GM06990 (cell line): ENCODE measurements at regions not wholly inside any gene's neighbourhood (a gene's known extent, or its start where the extent isn't known, plus 50 kb on each side); places are given as distances from the start of the nearest gene placed in this dataset.

ENCODE experiments used
- DNase-seq: peaks from one replicate; pipeline ENCODE4 v3.0.0-alpha.2; 2011; ENCODE audit not compliant: insufficient read length; ENCODE audit errors: extremely low read depth
- H3K27me3 ChIP-seq: replicated peaks from 2 replicates; pipeline ENCODE4 v1.6.0; 2011; ENCODE audit warnings: low read length; ENCODE audit not compliant: control insufficient read depth, insufficient read depth
- H3K36me3 ChIP-seq: 2 replicates; pipeline ENCODE4 v1.5.1; 2011; ENCODE audit warnings: low read length; ENCODE audit not compliant: control insufficient read depth, insufficient read depth
- H3K4me3 ChIP-seq: replicated peaks from 2 replicates; pipeline ENCODE4 v1.5.1; 2011; ENCODE audit warnings: low read depth, mild to moderate bottlenecking, control low read depth, low read length
- CTCF ChIP-seq: IDR thresholded peaks from 2 replicates; pipeline ENCODE4 v1.5.1; 2011; ENCODE audit warnings: low read length, control low read depth, mild to moderate bottlenecking, inconsistent platforms; ENCODE audit not compliant: insufficient read depth, poor library complexity, severe bottlenecking

GRCh38 chr9:89811886-89812450, 207.2 kb downstream of the GADD45G start:
- H3K4me3 ChIP-seq: no peak overlapping the region
- no peak for DNase-seq
- H3K36me3 ChIP-seq: no peaks in the 10 kb centered on the region
- H3K27me3 ChIP-seq: no peaks in the 10 kb centered on the region
- TF ChIP-seq CTCF: no peak

- no peak overlapping the region for H3K4me3 ChIP-seq
- DNase-seq: no peak
Measured at GRCh38 chr9:89812556-89813181, 207.9 kb downstream of the GADD45G start.

GRCh38 chr9:89813482-89813881, 208.7 kb downstream of the GADD45G start:
- no peak for TF ChIP-seq CTCF
- H3K4me3 ChIP-seq: no peak overlapping the region
- no peaks in the 10 kb centered on the region for H3K36me3 ChIP-seq
- DNase-seq: no peak
- H3K27me3 ChIP-seq: no peaks in the 10 kb centered on the region

More at GRCh38 chr9:89812556-89813181, 207.9 kb downstream of the GADD45G start:
- TF ChIP-seq CTCF: no peak
- no peaks in the 10 kb centered on the region for H3K36me3 ChIP-seq
- no peaks in the 10 kb centered on the region for H3K27me3 ChIP-seq

GRCh38 chr9:89814340-89815040, 209.7 kb downstream of the GADD45G start:
- no peak for TF ChIP-seq CTCF
- no peaks in the 10 kb centered on the region for H3K36me3 ChIP-seq
- DNase-seq: no peak
- no peaks in the 10 kb centered on the region for H3K27me3 ChIP-seq
- H3K4me3 ChIP-seq: no peak overlapping the region

- no peak for TF ChIP-seq CTCF
- H3K4me3 ChIP-seq: no peak overlapping the region
- H3K36me3 ChIP-seq: no peaks in the 10 kb centered on the region
- DNase-seq: no peak
- no peaks in the 10 kb centered on the region for H3K27me3 ChIP-seq
Measured at GRCh38 chr9:89815061-89815902, 210.5 kb downstream of the GADD45G start.
